ENCODE measurements at regions not wholly inside any gene's neighbourhood (a gene's known extent, or its start where the extent isn't known, plus 50 kb on each side); places are given as distances from the start of the nearest gene placed in this dataset.

DNA sequence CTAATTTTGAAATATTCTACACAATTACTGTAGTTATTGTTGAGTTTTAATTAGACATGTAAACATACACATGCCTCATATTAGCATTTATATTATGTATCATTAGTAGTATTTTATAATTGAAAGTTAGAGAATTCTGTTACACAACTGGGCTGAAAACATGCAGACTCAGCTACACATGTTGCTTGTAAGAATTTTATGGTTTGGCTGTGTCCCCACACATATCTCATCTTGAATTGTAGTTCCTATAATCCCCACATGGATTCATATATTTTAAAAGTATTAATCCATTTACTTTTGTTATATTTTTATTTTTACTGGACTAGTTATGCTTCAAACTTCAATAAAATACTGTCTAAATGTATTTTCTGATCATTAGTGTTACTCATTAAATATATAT, 2075.3 kb upstream of the C9orf72 start:
- DNase-seq: no peak

DNA sequence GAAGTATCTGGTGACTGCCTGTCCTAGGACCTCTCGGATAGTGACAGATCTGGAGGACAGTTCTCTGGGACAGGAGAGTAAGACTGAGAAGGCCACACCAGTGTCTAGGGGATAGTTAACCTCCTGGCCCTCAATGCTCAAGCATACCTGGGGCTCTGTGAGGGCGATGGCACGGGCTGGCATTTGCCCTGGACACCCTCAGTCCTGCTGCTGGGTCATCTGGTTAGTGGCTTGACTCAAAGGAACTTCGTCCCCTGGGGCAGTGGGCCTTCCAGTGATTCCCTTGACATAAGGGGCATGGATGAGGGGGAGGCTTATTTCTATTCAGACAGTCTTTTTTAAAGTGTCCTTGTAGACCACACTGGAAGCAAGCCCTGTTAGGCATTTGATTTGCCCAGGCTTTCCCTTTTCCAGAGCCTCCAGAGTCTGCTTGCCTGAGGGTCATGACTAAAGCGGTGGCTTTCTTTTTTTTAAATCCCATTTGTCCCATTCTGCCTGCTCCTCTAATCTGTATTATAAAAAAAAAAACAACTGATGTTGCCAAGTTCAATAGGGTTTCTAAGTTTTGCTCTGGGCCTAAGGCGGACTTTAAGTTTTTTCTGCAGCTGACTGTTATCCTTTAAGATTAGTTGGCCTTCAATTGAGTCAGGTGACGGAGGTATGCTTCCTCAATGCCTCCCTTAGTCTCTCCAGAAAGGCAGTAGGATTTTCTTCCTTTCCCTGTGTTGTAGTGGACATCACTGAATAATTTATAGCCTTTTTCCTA, 2083.5 kb upstream of the C9orf72 start:
- DNase-seq: no peak

DNA sequence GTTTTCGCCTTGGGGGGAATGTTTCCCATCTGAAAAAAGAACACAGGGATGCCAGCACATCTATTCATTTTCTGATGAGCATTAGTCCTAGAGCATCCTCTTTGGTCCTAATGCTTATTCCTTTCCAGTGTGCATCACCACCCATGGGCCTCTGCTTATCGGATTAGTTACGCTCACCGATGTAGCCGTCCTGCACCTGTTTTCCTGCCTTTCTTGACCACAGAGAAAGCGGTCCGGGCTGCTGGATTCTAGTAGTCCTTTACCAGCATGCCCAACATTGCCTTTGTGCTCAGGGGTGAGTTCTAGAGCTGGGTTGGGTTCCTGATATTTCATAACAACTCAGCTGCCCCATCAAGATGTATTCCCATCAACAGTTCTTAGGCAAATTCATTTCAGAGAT, 2084.5 kb upstream of the C9orf72 start:
- no peak for DNase-seq

DNA sequence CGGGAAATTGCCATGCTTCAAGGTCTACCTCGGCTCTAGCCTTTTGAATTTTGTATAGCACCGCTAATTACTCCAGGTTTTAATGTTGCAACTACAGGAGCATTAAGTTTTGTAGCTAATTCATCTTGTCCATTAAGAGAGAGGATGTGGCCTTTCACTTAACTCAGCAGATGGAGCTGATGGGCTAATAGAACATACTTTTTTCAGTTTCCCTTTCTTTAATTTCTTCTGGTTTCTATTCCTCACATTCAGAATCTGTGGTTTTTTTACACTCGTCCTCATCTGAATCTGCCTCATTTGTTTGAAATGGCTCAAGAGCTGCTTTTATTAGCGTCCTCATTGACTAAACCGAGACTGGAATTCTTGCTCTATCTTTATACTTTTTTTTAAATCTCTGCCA, 2085.7 kb upstream of the C9orf72 start:
- no peak for DNase-seq

DNA sequence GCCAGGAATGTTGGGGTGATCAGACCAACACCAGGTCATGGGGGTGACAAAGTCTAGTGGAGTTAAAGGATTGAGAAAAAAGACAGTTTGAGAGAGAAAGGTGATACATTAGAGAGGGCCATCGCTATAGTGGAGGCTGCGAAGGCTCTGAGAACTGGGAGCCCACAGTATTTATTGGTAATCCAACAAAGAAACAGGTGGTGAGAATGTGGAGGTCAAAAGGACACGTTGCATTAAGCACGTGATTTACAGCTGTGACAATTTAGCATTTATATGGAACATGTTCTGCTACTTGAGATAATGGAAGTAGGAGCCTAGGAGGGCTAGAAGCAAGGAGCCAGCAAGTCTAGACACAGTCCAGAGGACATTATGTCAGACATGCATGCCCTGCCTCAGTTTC, 2086.5 kb upstream of the C9orf72 start:
- no peak for DNase-seq

DNA sequence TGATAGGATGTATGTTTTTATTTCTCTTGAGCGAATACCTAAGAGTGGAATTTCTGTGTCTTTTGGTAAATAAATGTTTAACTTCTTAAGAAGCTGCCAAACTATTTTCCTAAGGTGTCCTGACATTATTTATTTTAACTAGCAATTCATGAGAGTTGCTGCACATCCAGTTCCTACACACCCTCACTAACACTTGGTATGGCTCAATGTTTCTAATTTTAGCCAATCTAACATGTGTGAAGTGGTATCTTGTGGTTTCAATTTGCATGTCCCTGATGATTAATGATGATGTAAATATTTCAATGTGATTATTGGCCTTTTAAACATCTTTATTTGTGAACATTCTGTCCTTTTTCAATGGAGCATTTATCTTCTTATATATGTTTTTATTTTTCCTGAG, 2095.5 kb upstream of the C9orf72 start:
- no peak for DNase-seq

DNA sequence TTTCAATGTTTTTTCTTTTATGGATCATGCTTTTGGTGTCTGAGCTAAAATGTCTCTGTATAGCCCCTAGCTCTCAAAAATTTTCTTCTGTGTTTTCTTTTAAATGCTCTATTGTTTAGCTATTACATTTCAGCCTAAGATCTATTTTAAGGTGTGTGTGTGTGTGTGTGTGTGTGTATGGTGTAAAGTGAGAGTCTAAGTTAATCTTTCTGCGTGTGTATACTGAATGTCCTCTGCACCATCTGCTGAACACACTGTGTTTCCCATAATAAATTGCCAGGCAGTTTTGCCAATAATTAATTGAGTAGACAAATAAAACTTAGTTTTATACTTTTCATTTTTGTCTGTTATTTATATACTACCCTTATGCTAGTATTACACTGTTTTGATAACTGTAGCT, 2096.3 kb upstream of the C9orf72 start:
- no peak for DNase-seq

DNA sequence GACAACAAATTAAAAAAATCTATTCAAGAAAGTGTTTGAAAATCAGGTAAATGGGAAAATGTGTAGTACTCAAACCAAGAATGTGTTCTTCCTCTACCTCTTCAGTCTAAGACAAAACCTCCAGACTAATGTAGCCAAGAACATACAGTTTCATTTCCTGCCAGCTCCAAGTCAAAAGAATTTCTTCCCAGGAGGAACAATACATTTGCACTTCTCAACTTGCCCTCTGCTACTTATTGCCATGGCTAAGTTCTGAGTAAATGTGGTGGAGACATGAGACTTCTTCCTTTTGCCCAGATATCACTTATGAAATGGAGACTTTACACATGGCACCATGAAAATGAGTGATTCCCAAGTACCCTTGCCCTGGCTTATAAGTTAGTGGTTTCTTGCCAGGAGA, 2112.2 kb upstream of the C9orf72 start:
- DNase-seq: no peak

DNA sequence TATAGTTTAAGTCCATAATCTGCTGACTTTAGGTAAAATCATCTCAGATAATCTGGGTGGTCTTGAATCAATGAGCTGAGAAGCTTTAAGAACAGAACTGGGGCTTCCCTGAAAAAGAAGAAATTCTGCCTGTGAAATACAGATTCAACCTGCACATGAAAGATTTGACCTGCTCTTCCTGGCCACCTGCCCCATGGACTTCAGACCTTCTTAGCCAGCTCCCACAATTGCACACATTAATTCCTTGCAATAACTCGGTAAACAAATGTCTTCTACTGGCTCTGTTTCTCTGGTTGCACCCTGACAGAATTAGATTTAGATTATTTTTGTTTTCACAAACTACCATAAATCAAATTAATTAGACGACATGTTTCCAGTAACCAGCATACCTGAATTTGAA, 2117.9 kb upstream of the C9orf72 start:
- no peak for DNase-seq

DNA sequence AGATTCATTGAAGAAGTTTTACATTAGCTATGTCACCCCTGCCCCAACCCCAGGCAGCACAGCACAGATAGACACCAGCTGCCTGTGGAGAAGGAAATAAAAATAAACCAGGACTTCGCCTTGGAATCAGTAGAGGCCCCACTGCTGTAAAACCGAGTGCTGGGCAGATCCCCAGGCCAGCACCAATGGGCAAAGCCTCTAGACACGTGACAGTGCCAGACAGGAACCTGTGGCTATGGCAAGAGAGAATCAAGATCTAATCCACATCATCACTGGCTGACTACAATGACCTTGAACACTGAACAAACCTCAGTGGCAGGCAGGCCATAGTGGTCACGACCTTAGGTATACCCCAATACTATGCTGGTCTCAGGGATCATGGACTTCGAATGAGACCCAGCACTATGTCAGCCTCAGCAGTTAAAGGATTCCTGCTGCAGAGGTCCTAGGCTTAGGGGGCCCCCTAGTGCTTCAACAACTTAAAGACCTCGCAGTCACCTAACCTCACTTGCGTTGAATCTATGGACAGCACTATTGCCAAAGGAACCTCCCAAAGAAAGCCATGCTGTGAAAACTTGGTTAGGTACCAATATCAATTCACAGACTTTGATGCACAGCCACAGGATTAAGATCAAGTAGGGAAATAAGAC, 2118.6 kb upstream of the C9orf72 start:
- peak; percentile 46 to 77 for DNase-seq

DNA sequence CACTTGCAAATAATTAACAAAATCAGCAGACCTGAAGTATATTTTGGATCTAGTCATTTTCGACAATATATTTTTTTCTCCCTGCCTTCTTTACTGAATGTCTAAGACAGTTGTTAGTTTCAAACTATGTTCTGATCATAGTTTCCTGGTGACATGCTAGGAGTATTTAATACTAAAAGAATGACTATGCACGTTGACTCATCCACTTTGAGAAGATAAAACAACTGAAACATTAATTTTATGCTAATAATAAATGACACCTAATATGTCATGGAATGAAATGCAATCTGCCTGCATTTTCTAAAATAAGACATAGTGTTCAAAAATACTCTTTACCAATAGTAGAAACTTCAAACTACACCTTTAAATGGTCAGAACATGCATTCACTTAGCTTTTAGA, 2123.7 kb upstream of the C9orf72 start:
- no peak for DNase-seq

DNA sequence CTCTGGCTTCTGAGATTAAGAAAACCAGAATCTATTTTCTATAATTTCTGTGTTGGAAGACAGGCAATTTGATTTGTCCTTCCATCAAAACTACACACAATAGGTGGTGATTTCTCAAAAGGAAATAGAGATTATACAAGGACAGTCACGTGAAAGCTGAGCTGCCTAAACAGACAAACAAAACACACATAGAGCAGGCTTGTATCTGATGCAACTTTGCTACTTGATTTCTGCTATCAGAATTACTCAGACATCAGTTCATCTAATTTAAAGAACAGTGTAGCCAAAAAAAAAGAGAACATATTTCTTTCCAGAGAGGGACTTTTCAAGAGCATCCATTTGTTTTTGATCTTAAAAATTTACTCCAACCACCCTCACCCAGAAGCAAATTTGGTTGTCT, 2128.3 kb upstream of the C9orf72 start:
- no peak for DNase-seq

DNA sequence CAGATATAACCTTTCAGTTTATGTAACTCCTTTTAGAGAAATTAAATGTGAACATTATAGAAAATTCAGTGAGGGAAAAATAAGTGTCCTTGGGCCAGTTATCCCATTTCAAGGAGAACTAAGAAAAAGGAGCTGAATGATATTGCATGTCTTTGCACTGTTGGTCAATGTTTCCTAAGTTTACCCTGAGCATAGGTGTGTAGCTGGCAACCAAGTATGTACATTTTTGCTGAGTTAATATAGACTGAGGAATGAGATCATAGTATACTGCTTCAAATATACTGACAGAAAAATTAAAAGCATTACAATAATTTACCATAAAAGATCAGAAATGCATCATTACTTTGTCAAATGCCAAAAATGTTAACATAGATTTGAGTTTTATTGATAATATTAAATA, 2128.7 kb upstream of the C9orf72 start:
- no peak for DNase-seq

DNA sequence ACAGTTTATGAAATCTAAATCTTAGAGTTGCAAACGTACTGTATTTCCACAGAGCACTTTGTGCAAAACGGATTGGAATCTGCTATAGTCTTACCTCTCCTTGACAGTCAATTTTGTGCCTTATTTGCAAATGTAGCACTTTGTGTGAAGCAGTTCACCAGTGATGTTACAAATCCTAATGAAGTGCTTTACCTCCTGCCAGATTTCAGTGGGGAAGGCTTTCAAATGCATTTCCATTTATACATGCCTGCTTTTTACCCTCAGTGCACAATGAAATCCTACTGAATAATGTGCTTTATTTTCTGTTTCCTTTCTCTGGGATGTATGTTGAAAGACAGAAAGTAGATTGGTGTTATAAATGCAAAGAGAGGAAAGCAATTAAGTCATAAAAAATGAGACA, 2141.6 kb upstream of the C9orf72 start:
- no peak for DNase-seq

DNA sequence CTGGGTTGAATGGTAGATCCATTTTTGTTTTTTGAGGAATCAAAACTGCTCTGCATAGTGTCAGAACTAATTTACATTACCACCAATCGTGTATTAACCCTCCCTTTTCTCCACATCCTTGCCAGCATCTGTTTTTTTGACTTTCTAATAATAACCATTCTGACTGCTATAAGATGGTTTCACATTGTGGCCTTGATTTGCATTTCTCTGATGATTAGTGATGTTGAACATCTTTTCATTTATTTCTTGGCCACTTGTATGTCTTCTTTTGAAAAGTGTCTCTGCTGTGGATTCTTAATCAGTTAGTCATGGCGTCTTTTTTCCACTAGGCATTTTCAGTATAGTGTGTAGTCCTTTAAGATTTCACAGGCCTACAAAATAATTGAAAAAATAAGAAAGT, 2144.3 kb upstream of the C9orf72 start:
- no peak for DNase-seq

DNA sequence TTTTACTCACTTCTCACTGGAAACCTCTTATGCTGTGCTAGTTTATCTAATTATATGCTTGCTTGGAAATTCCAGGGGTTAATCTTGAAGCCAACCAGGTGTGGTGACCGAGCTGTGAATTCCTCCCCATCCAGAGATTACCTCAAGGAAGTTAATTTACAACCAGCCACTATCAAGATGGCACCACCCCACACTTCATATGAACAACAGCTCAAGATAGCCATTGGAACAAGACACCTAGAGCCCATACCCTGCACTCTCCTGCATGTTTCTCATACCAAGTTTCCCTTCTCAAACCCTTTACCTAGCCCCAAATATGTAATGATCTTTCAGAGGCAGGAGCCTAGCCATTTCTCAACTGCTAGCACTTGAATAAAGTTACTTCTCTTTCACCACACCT, 2156.9 kb upstream of the C9orf72 start:
- no peak for DNase-seq

DNA sequence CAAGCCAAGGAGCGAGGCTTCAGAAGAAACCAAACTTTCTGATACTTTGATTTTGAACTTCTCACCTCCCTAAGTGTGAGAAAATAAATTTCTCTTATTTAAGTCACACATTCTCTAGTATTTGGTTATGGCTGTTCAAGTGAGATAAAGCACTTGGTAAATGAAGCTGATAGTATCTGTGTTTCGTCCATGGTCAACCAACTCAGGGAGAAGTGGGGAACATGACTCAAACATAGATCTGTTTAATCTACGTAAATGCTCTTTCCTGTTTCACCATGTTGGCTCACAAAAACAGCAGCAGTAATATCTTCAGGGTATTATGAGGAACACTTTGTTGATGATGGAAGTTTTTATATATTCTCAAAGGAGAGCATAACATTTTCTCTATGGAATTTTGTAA, 2167.2 kb upstream of the C9orf72 start:
- no peak for DNase-seq

DNA sequence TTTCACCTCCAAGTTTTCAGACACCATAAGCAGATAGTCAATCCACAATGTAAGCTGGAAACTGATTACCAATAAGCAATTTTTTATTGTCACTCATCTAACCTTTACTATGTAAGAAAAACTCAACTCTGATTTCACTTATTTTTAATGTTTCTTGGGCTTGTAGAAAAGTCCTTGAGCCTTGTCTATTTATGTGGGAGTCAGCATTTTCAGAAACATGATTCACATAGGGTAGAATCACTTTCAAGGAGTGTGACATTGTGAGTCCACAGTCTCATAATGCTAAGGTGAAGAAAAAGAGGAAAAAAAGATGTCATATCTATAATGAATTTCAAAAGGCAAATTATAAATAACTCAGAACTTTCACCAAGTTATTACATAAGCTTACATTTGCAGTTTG, 2167.9 kb upstream of the C9orf72 start:
- no peak for DNase-seq

DNA sequence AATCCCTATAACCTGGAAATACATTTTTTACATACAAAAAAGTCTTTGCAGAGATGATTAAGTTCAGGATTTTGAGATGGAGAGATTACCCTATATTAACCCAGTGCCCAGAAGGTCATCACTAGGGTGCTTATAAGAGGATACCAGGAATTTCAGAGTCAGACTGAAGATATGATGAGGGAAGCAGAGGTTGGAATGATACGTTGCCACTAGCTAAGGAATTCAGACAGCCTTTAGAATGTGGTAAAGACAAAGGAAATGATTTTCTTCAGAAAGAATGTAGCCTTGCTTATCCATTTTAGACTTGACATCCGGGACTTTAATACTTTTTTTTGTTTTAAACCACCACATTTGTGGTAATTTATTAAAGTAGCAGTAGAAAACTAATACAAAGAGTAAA, 2176.8 kb upstream of the C9orf72 start:
- DNase-seq: no peak

DNA sequence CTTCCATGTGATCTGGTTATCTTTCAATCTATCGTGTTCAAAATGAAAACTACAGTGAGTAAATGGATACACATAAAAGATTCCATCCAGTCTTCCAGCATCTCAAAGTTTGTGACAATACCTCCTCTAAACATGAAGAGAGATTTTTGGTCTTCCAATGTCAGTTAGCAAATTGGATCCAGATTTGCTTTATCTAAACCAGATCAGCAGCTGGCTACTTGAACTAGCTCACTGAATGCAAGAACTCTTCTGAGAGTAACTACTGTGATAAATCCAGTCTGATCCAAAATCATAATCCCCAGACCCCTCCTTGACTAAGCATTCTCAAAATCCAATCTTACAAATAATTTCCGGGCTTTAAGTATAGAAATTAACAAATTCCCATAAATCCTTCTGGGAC, 2177.9 kb upstream of the C9orf72 start:
- DNase-seq: no peak

DNA sequence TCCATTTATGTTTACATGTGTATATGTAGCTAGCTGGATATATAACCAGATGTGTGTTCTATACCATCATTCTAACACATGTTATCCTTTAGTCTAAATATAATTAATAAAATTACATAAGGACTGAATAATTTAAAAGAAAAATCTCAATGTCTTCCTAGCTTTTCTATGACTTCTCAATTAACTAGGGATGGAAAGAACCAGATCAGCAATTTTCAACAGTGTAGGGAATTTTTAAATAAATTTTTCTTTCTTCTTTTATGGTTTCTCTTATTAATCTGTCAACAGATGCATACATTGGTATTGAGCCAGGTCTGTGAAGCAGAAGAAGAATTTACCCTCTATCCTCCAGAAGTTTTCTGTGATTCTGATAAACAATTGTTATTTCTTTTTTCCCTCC, 2180.4 kb upstream of the C9orf72 start:
- no peak for DNase-seq

DNA sequence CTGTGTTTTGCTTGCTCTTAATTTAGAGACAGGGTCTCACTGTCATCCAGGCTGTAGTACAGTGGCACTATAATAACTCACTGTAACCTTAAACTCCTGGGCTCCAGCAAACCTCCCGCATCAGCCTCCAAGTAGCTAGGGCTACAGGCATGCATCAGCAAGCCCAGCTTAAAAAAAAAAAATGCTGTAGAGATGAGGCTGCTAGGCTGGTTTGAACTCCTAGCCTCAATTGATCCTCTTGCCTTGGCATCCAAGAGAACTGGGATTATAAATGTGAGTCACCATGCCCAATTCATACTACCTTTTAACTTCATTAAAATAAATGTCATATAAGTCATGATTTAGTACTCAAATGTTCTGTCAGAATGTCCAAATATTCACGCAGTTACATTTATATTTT, 2195.7 kb upstream of the C9orf72 start:
- no peak for DNase-seq

DNA sequence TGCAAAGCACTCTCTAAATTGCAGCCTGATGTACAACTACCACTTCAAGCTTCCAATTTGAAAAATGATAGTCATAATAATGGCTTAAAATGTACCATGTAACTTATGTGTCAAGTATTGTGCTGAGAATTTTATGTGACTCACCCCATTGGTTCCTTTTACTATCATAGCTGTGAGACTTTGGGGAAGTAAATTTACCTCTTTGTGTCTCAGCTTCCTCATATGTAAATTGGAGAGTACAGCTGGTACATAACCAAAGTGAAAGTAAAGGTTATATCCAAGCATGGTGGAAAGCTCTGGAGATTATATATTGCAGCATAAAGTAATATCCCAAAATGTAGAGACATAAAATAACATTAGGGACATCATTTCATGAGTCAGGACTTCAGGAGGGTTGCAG, 2200.4 kb upstream of the C9orf72 start:
- DNase-seq: no peak

DNA sequence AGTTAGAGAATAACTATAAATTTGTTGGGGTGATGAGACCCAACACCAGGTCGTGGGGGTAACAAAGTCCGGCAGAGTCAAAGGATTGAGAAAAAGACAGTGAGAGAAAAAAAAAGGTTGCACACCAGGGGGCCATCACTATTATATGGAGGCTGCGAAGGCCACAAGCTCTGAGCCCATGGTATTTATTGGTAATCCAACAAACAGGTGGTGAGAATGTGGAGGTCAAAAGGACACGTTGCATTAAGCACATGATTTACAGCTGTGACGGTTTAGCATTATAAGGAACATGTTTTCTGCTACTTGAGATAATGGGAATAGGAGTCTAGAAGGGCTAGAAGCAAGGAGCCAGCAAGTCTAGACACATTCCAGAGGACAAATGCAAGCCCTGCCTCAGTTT, 2202.2 kb upstream of the C9orf72 start:
- no peak for DNase-seq

DNA sequence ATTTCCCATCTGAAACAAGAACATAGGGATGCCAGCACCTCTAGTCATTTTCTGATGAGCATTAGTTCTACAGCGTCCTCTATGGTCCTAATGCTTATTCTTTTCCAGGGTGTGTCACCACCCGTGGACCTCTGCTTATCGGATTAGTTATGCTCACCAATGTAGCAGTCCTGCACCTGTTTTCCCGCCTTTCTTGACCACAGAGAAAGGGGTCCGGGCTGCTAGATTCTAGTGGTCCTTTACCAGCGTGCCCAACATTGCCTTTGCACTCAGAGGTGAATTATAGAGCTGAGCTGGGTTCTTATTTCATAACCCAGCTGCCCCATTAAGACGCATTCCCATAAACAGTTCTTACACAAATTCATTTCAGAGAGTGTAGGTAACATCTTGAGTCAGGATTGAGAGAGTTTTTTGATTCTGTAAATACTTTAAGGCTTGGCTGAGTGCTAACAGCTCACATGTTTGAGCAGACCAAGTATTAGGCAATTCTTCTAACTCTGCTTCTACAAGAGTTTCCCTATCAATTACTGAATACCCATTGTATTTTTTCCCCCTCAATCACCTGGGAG, 2205.1 kb upstream of the C9orf72 start:
- DNase-seq: no peak

Data from NCI-H526 (cell line).